GM12873 (cell line): ENCODE measurements at regions not wholly inside any gene's neighbourhood (a gene's known extent, or its start where the extent isn't known, plus 50 kb on each side); places are given as distances from the start of the nearest gene placed in this dataset.

Source experiments
- TF ChIP-seq, protein P1 (sequence below): IDR thresholded peaks from 2 replicates; pipeline ENCODE4 v1.5.1; 2012; ENCODE audit warnings: low read depth, mild to moderate bottlenecking, moderate library complexity, low read length, control low read depth; ENCODE audit not compliant: insufficient read depth; ENCODE audit errors: missing control alignments

DNA sequence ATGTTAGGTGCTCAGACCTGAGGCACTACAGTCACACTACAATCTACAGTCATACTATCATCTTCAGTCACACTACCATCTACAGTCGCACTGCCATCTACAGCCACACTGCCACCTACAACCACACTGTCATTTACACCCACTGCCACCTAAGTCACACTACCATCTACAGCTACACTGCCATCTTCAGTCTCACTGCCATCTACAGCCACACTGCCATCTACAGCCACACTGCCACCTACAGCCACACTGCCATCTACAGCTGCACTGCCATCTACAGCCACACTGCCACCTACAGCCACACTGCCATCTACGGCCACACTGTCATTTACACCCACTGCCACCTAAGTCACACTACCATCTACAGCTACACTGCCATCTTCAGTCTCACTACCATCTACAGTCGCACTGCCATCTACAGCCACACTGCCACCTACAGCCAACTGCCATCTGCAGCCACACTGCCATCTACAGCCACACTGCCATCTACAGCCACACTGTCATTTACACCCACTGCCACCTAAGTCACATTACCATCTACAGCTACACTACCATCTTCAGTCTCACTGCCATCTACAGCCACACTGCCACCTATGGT lies 155.2 kb upstream of the AFDN start:
- TF ChIP-seq, protein P1, sequence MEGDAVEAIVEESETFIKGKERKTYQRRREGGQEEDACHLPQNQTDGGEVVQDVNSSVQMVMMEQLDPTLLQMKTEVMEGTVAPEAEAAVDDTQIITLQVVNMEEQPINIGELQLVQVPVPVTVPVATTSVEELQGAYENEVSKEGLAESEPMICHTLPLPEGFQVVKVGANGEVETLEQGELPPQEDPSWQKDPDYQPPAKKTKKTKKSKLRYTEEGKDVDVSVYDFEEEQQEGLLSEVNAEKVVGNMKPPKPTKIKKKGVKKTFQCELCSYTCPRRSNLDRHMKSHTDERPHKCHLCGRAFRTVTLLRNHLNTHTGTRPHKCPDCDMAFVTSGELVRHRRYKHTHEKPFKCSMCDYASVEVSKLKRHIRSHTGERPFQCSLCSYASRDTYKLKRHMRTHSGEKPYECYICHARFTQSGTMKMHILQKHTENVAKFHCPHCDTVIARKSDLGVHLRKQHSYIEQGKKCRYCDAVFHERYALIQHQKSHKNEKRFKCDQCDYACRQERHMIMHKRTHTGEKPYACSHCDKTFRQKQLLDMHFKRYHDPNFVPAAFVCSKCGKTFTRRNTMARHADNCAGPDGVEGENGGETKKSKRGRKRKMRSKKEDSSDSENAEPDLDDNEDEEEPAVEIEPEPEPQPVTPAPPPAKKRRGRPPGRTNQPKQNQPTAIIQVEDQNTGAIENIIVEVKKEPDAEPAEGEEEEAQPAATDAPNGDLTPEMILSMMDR: peak; percentile 9

DNA sequence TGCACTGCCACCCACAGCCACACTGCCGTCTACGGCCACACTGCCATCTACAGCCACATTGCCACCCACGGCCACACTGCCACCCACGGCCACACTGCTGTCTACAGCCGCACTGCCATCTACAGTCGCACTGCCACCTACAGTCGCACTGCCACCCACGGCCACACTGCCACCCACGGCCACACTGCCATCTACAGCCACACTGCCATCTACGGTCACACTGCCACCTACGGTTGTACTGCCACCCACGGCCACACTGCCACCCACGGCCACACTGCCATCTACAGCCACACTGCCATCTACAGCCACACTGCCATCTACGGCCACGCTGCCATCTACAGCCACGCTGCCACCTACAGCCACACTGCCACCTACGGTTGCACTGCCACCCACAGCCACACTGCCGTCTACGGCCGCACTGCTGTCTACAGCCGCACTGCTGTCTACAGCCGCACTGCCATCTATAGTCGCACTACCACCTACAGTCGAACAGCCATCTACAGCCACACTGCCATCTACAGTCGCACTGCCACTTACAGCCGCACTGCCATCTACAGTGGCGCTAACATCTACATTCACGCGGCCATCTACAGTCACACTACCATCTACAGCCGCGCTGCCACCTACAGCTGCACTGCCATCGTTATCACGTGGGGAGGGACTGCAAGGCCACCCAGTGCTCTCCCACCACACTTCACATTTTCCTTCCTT lies 154.6 kb upstream of the AFDN start:
- TF ChIP-seq, protein P1: no peak

DNA sequence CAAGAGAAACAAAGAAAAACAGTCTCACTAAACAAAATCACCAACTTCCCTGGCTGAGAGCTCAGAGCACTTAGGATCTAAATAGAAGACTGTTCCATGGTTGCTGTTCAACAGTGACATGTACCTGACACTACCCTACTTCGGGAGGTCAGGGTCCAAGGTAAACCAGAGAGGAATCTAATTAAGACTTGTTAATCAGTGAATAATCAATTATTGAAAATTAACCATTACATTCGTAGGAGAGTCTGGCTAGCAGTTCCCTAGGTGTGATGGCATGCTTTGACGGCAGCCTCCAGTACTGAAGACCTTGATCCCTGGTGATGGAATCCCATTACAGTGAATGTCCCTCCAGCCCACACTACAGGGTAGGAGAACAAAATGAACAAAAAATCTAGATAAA lies 154.0 kb upstream of the AFDN start:
- TF ChIP-seq, protein P1: no peak

DNA sequence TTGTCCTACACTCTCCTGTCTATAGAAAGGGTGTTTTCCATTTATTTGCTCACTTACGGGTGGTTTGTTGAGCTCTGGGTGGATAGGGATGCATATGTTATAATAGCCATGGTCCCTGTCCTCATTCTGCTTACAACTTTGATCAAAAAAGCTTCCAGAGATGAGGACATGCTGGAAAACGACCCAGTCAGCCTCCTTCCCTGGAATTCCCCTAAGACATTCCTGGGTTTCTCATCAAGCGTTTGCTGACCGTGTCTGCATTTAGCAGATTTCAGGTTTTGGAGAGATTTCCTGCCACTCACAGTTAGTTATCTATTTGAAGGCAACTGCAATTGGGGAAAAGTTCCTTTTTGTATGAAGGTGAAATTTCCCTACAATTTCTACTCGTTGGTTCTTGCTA lies 152.8 kb upstream of the AFDN start:
- TF ChIP-seq, protein P1: no peak

DNA sequence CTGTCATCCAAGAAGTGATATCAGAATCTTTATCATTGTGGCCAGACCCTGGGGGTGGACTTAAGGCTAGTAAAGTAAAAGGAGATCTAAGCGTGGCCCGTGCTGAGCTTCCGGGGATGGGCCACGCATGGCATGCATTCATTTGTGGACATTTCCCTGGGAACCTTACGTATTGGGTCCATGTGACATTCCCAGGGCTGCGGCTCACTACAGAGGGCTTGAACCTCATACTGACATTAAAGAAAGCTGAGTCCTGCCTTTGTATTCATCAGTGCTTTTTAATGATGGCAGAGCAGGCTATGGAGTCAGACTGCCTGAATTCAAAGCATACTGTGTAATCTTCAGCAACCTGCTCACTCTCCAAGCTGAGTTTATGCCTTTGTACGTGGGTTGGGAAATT lies 152.2 kb upstream of the AFDN start:
- TF ChIP-seq, protein P1: no peak

DNA sequence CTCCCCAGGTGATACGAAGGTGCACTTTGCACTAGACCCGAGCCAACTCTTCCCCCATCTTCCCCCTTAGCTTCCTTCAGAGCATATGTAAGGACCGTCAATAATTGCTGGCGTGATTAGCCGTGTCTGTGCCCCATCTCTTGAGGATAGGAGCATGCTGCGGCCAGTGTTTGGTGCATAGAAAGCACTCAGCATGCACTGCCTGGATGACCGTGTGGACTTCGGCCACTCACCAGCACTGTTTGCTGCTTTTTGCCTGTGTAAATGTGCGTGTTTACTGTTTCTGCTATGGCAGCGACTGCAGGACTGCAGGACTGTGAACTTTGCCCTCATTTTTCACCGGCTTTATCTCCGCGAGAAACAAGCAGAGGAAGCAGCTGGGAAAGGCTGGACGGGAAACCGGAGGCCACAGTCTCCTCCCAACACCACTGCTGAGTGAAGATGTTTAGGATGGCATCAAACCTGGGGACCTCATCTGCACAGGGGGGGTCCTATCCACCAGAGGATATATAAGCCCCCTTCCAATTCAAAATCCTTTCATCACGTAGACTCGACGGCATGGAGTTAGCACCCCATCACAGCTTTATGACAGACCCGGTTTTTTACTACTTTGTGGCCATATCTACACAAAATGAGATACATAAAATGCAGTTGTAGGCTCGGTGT lies 150.6 kb upstream of the AFDN start:
- TF ChIP-seq, protein P1: no peak

DNA sequence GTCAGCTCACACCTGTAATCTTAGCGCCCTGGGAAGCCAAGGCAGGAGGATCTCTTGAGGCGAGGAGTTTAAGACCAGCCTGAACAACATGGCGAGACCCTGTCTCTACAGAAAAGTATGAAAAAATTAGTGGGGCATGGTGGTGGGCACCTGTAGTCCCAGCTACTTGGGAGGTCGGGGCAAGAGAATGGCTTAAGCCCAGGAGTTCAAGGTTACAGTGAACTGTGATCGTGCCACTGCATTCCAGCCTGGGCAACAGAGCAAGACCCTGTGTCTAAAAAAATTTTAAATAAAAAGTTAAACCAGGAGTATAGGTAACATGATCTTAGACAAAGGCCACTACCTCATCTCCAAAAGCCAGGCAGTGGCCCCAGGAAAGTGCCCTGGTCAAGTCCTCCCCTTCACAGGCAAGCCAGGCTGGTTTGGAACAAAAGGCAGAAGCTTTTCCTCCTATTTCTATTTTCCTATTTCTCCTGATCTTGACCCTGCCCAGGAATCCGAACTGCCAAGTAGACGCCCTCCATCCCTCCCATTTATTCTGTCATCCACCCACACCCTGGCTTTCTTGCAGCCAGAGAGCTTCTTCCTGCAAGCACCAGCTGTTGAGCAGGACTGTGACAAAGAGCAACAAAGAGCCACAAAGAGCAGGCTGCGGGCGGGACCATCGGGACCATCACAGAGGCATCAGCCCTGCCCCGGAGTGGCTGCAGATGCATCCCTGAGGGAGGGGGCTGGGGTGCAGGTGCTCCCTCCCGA lies 149.9 kb upstream of the AFDN start:
- TF ChIP-seq, protein P1: no peak
